ENCODE measurements at regions not wholly inside any gene's neighbourhood (a gene's known extent, or its start where the extent isn't known, plus 50 kb on each side); places are given as distances from the start of the nearest gene placed in this dataset.

DNA sequence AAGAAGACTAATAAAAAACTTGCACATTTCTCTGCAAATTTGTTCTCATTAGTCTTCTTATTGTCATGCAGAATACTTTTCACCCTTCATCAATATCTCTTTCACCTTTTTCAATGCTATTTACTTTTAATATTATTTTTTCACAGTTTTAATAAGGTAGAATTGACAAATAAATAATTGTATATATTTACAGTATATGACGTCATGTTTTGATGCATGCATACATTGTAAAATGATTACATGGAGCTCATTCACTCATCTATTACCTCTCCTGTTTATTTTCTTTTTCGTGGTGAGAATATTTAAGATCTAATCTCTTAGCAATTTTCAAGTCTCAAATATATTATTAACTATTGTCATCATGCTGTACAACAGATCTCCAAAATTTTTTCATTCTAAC lies 658.2 kb upstream of the MKI67 start:
- TF ChIP-seq, protein P1, sequence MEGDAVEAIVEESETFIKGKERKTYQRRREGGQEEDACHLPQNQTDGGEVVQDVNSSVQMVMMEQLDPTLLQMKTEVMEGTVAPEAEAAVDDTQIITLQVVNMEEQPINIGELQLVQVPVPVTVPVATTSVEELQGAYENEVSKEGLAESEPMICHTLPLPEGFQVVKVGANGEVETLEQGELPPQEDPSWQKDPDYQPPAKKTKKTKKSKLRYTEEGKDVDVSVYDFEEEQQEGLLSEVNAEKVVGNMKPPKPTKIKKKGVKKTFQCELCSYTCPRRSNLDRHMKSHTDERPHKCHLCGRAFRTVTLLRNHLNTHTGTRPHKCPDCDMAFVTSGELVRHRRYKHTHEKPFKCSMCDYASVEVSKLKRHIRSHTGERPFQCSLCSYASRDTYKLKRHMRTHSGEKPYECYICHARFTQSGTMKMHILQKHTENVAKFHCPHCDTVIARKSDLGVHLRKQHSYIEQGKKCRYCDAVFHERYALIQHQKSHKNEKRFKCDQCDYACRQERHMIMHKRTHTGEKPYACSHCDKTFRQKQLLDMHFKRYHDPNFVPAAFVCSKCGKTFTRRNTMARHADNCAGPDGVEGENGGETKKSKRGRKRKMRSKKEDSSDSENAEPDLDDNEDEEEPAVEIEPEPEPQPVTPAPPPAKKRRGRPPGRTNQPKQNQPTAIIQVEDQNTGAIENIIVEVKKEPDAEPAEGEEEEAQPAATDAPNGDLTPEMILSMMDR (IDR thresholded peaks at IDR 0.05; ENCODE audit: borderline replicate concordance, extremely low read depth, low read length, poor library complexity, severe bottlenecking) = no peak
- no peak for TF ChIP-seq EZH2 (IDR thresholded peaks at IDR 0.05; ENCODE audit: borderline replicate concordance, low read depth, low read length, severe bottlenecking)
